Loucy (cell line): ENCODE measurements at regions not wholly inside any gene's neighbourhood (a gene's known extent, or its start where the extent isn't known, plus 50 kb on each side); places are given as distances from the start of the nearest gene placed in this dataset.

Experiments used
- CTCF ChIP-seq: fragments of 200-600 bp; sonication (generic); conservative IDR thresholded peaks from 2 replicates; pipeline ENCODE4 v1.5.1; 2014; ENCODE audit warnings: mild to moderate bottlenecking, antibody characterized with exemption, low read length
- EZH2phosphoT487 ChIP-seq: fragments of 200-600 bp; IDR thresholded peaks from 2 replicates; pipeline ENCODE4 v1.6.1; 2018; ENCODE audit warnings: antibody characterized with exemption, mild to moderate bottlenecking, moderate library complexity, borderline replicate concordance

GRCh38 chr11:86193297-86194095 is 51.1 kb upstream of the EED start:
- TF ChIP-seq EZH2phosphoT487 (no peak), CTCF (peak; percentile 92)
